ENCODE measurements at regions not wholly inside any gene's neighbourhood (a gene's known extent, or its start where the extent isn't known, plus 50 kb on each side); places are given as distances from the start of the nearest gene placed in this dataset.
"Not testable (repeated sequence)": the region's sequence is repeated elsewhere in the genome, so short reads cannot be mapped to it uniquely, and the experiment has no call there.

DNA sequence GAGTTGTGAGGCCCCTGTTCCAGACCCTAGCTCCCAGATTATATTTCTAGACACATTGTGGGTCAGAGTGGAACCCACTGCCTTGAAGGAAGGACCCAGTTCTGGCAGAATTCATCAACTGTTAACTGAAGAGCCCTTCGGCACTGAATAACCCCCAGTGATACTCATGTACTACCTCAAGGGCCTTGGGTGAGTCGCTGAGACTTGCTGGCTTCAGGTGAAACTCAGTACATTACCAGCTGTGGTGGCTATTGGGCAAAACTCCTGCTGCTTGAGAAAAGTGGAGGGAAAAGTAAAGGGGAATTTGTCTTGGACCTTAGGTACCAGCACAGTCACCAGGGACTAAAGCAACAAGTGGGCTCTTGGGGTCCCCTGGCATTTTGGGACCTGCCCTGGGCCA is 394.9 kb upstream of the EPHA3 start:
- Histone ChIP-seq H3K9me3 (ENCODE audit: control insufficient read depth, low read length) (no peaks in the 10 kb centered on the region), H3K36me3 (ENCODE audit: control insufficient read depth, insufficient read depth, low read length) (no peaks in the 10 kb centered on the region), H3K4me3 (ENCODE audit: extremely low read depth, insufficient read depth, low read length, poor library complexity, severe bottlenecking) (no peak overlapping the region), H3K4me1 (ENCODE audit: control insufficient read depth, insufficient read depth, low read length, poor library complexity, severe bottlenecking) (no peaks in the 10 kb centered on the region), H3K27ac (ENCODE audit: low read depth, low read length, severe bottlenecking) (no peak overlapping the region)
- 81 to 90% methylated on average over 2 of the region's 2 CpGs for WGBS, 2 experiments (ENCODE audit: insufficient coverage in 2 of 2)

- no peaks in the 10 kb centered on the region for H3K4me1 ChIP-seq (ENCODE audit: control insufficient read depth, insufficient read depth, low read length, poor library complexity, severe bottlenecking)
- no peaks in the 10 kb centered on the region for H3K36me3 ChIP-seq (ENCODE audit: control insufficient read depth, insufficient read depth, low read length)
- H3K4me3 ChIP-seq (ENCODE audit: extremely low read depth, insufficient read depth, low read length, poor library complexity, severe bottlenecking), result no peak overlapping the region
- H3K9me3 ChIP-seq (ENCODE audit: control insufficient read depth, low read length), result no peaks in the 10 kb centered on the region
- WGBS, 2 experiments (ENCODE audit: insufficient coverage in 2 of 2), result 100% methylated on average over 2 of the region's 2 CpGs; no CpG with 5 or more reads in 1 of the 2 experiments
- H3K27ac ChIP-seq (ENCODE audit: low read depth, low read length, severe bottlenecking), result no peak overlapping the region
Measured at GRCh38 chr3:88713233-88713691, 394.2 kb upstream of the EPHA3 start.

DNA sequence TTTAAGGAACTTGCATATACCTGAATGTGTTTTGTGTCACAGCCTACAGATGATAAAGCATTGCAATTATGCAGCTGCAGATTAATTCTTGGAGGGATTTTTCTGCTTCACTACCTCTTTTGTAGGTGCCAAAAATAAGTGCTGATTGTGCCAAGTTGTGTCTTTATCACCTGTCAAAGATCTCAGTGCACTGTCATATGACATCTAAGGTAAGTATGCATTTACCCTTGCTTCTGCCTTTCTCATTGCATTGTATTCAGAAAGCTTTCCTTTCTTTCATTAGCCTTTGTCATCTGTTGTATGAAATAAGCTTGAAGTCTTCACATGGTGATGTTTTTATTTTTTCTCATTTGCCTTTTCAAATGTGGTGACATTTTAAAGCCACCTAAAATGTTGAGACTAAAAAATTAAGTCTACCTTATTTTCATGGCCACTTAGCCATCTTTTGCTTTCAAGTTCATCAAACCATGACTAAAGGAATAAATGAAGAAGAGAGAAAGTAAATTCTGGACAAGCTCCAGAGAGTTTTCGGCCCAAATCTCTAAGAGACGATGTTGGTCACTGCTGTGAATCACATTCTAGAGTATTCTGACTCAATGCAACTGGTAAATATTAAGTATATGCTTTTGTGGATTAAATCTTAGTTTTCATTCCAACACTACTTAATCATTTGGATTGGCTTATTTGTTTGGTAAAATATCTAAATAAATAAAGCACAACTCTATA is 381.8 kb upstream of the EPHA3 start:
- 100% methylated on average over 2 of the region's 2 CpGs; no CpG with 5 or more reads in 1 of the 2 experiments for WGBS, 2 experiments (ENCODE audit: insufficient coverage in 2 of 2)
- Histone ChIP-seq H3K9me3 (ENCODE audit: control insufficient read depth, low read length) (no peaks in the 10 kb centered on the region), H3K4me1 (ENCODE audit: control insufficient read depth, insufficient read depth, low read length, poor library complexity, severe bottlenecking) (no peaks in the 10 kb centered on the region), H3K36me3 (ENCODE audit: control insufficient read depth, insufficient read depth, low read length) (no peaks in the 10 kb centered on the region), H3K27ac (ENCODE audit: low read depth, low read length, severe bottlenecking) (no peak overlapping the region), H3K4me3 (ENCODE audit: extremely low read depth, insufficient read depth, low read length, poor library complexity, severe bottlenecking) (no peak overlapping the region)

DNA sequence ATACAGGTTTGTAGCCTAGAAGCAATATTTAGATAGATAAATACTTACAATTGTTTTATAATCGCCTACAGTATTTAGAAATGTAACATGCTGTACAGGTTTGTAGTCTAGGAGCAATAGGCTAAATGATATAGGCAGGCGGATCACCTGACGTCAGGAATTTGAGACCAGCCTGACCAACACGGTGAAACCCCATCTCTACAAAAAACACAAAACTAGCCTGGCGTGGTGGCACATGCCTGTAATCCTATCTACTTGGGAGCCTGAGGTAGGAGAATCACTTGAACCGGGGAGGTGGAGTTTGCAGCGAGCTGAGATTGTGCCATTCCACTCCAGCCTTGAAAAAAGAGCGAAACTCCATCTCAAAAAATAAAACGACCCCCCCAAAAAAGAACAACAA is 375.2 kb upstream of the EPHA3 start:
- Histone ChIP-seq H3K9me3 (ENCODE audit: control insufficient read depth, low read length) (no peaks in the 10 kb centered on the region), H3K36me3 (ENCODE audit: control insufficient read depth, insufficient read depth, low read length) (no peaks in the 10 kb centered on the region), H3K27ac (ENCODE audit: low read depth, low read length, severe bottlenecking) (no peak overlapping the region), H3K4me3 (ENCODE audit: extremely low read depth, insufficient read depth, low read length, poor library complexity, severe bottlenecking) (no peak overlapping the region), H3K4me1 (ENCODE audit: control insufficient read depth, insufficient read depth, low read length, poor library complexity, severe bottlenecking) (no peaks in the 10 kb centered on the region)
- 100% methylated on average over 2 of the region's 9 CpGs; no CpG with 5 or more reads in 1 of the 2 experiments for WGBS, 2 experiments (ENCODE audit: insufficient coverage in 2 of 2)

DNA sequence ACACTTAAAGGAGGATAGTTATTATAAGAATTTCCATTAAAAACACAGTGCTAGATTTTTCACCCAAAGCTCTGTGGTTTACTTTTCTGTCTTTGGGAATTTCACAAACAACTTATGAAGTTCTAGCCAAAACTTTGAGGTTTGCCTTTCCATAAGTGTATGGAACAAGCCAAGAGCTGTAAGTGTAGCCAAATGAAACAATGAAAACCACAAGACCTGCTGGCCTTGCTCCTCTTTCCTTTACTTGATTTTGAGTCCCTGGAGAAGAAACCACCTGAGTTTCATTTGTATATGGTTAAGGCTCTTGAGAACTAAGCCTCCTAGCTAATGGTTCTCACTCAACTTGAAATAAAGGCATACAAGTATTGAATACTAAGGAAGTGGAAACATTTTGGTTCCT is 365.3 kb upstream of the EPHA3 start:
- Histone ChIP-seq H3K9me3 (ENCODE audit: control insufficient read depth, low read length) (no peaks in the 10 kb centered on the region), H3K36me3 (ENCODE audit: control insufficient read depth, insufficient read depth, low read length) (no peaks in the 10 kb centered on the region), H3K4me1 (ENCODE audit: control insufficient read depth, insufficient read depth, low read length, poor library complexity, severe bottlenecking) (no peaks in the 10 kb centered on the region), H3K27ac (ENCODE audit: low read depth, low read length, severe bottlenecking) (no peak overlapping the region), H3K4me3 (ENCODE audit: extremely low read depth, insufficient read depth, low read length, poor library complexity, severe bottlenecking) (no peak overlapping the region)

DNA sequence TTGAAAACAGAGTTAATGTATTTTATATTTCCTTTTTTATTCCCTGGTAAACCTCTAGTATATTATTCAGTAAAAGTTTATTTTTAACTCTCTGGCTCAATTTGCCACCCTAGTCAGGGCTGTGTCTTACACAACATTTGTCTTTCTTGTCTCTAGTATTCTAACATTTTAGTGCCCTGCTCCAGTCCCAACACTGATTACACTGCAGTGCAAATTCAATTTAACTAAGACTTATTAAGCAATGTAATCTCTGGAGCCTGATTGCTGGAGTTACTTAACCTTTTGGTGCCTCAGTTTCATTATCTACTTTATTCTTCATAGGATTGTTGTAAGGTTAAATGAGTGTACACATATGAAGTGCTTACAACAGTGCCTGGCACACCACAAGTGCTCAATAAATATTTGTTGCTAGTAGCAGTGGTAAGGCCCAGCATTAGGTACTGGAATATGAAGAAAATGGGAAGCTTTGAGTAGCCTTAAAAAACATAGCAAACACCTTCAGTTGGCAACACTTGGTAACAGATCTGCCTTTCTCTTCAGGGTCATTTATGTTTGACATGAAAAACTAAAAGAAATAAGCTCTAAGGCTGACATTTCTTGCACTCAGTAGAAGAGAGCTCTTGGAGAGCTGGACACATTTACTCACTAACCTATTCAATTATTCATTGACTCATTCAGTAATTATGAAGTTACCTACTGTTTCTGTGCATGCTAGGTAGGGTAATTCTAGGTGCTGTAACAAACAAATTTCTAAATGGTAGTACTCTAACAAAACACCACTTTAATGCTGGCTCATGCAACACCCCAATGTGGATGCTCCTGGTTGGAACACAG is 364.5 kb upstream of the EPHA3 start:
- Histone ChIP-seq H3K4me1 (ENCODE audit: control insufficient read depth, insufficient read depth, low read length, poor library complexity, severe bottlenecking) (no peaks in the 10 kb centered on the region), H3K27ac (ENCODE audit: low read depth, low read length, severe bottlenecking) (no peak overlapping the region), H3K4me3 (ENCODE audit: extremely low read depth, insufficient read depth, low read length, poor library complexity, severe bottlenecking) (no peak overlapping the region), H3K36me3 (ENCODE audit: control insufficient read depth, insufficient read depth, low read length) (no peaks in the 10 kb centered on the region), H3K9me3 (ENCODE audit: control insufficient read depth, low read length) (no peaks in the 10 kb centered on the region)

- H3K36me3 ChIP-seq (ENCODE audit: control insufficient read depth, insufficient read depth, low read length), result no peaks in the 10 kb centered on the region
- no peaks in the 10 kb centered on the region for H3K9me3 ChIP-seq (ENCODE audit: control insufficient read depth, low read length)
- no peaks in the 10 kb centered on the region for H3K4me1 ChIP-seq (ENCODE audit: control insufficient read depth, insufficient read depth, low read length, poor library complexity, severe bottlenecking)
- no peak overlapping the region for H3K4me3 ChIP-seq (ENCODE audit: extremely low read depth, insufficient read depth, low read length, poor library complexity, severe bottlenecking)
- no CpG with 5 or more reads among the region's 1 CpG for WGBS, 2 experiments (ENCODE audit: insufficient coverage in 2 of 2)
- H3K27ac ChIP-seq (ENCODE audit: low read depth, low read length, severe bottlenecking), result no peak overlapping the region
Measured at GRCh38 chr3:88744896-88745295, 362.5 kb upstream of the EPHA3 start.

DNA sequence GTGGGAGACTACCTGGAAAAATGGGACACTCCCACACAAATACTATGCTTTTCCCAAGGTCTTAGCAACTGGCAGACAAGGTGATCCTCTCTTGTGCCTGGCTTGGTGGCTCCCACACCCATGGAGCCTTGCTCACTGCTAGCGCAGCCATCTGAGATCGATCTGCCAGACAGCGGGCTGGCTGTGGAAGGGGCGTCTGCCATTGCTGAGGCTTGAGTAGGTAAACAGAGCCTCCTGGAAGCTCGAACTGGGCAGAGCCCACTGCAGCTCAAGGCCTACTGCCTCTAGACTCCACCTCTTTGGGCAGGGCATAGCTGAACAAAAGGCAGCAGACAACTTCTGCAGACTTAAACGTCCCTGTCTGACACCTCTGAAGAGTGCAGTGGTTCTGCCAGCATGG is 360.3 kb upstream of the EPHA3 start:
- 85 to 88% methylated on average over 5 to 6 of the region's 6 CpGs for WGBS, 2 experiments (ENCODE audit: insufficient coverage in 2 of 2)
- H3K4me3 ChIP-seq (ENCODE audit: extremely low read depth, insufficient read depth, low read length, poor library complexity, severe bottlenecking); H3K27ac ChIP-seq (ENCODE audit: low read depth, low read length, severe bottlenecking); H3K4me1 ChIP-seq (ENCODE audit: control insufficient read depth, insufficient read depth, low read length, poor library complexity, severe bottlenecking); H3K36me3 ChIP-seq (ENCODE audit: control insufficient read depth, insufficient read depth, low read length); H3K9me3 ChIP-seq (ENCODE audit: control insufficient read depth, low read length): not testable (repeated sequence)

GRCh38 chr3:88758676-88759075 is 348.7 kb upstream of the EPHA3 start:
- no peaks in the 10 kb centered on the region for H3K36me3 ChIP-seq (ENCODE audit: control insufficient read depth, insufficient read depth, low read length)
- H3K4me1 ChIP-seq (ENCODE audit: control insufficient read depth, insufficient read depth, low read length, poor library complexity, severe bottlenecking), result no peaks in the 10 kb centered on the region
- H3K27ac ChIP-seq (ENCODE audit: low read depth, low read length, severe bottlenecking), result no peak overlapping the region
- no peak overlapping the region for H3K4me3 ChIP-seq (ENCODE audit: extremely low read depth, insufficient read depth, low read length, poor library complexity, severe bottlenecking)
- no CpG with 5 or more reads among the region's 1 CpG for WGBS, 2 experiments (ENCODE audit: insufficient coverage in 2 of 2)
- no peaks in the 10 kb centered on the region for H3K9me3 ChIP-seq (ENCODE audit: control insufficient read depth, low read length)

DNA sequence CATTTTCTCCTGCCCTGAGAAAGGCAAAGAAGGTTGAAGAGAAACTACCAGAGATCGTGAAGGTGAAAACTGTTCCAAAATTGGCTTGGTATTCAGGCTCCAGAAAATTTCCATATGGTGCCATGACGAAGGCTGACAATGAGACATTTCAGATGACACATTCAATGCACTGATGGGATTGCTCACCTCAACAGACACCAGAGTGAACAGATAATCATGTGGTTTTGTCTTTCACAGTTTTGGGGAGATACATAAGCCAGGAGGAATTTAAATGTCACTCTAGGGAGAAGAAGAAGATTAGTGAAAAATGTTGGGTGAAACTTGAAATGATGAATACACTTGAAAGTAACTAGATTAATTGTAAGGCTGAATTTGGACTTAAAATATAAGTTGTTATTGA is 339.7 kb upstream of the EPHA3 start:
- H3K4me3 ChIP-seq (ENCODE audit: extremely low read depth, insufficient read depth, low read length, poor library complexity, severe bottlenecking), result no peak overlapping the region
- H3K36me3 ChIP-seq (ENCODE audit: control insufficient read depth, insufficient read depth, low read length), result no peaks in the 10 kb centered on the region
- no peaks in the 10 kb centered on the region for H3K4me1 ChIP-seq (ENCODE audit: control insufficient read depth, insufficient read depth, low read length, poor library complexity, severe bottlenecking)
- 81 to 92% methylated on average over 2 of the region's 2 CpGs for WGBS, 2 experiments (ENCODE audit: insufficient coverage in 2 of 2)
- no peak overlapping the region for H3K27ac ChIP-seq (ENCODE audit: low read depth, low read length, severe bottlenecking)
- H3K9me3 ChIP-seq (ENCODE audit: control insufficient read depth, low read length), result no peaks in the 10 kb centered on the region

- Histone ChIP-seq H3K27ac (ENCODE audit: low read depth, low read length, severe bottlenecking) (no peak overlapping the region), H3K36me3 (ENCODE audit: control insufficient read depth, insufficient read depth, low read length) (no peaks in the 10 kb centered on the region), H3K4me1 (ENCODE audit: control insufficient read depth, insufficient read depth, low read length, poor library complexity, severe bottlenecking) (no peaks in the 10 kb centered on the region), H3K9me3 (ENCODE audit: control insufficient read depth, low read length) (no peaks in the 10 kb centered on the region), H3K4me3 (ENCODE audit: extremely low read depth, insufficient read depth, low read length, poor library complexity, severe bottlenecking) (no peak overlapping the region)
Measured at GRCh38 chr3:88773766-88774165, 333.7 kb upstream of the EPHA3 start.
